ENCODE measurements at regions not wholly inside any gene's neighbourhood (a gene's known extent, or its start where the extent isn't known, plus 50 kb on each side); places are given as distances from the start of the nearest gene placed in this dataset.

GRCh38 chr2:146989741-146990140 is 855.1 kb upstream of the ACVR2A start:
- DNase-seq (ENCODE audit: low spot score), result no peak

More at GRCh38 chr2:146989741-146990140, 855.1 kb upstream of the ACVR2A start:
- H3F3A ChIP-seq (replicated peaks; ENCODE audit: low read depth), result no peaks in the 10 kb centered on the region
- H2AFZ ChIP-seq, result peak overlapping the region; percentile 43; the same call in 1 of the 2 replicates
- H3K9me2 ChIP-seq (ENCODE audit: insufficient read depth), result no peaks in the 10 kb centered on the region
- H3K27me3 ChIP-seq (ENCODE audit: insufficient read depth), result no peaks in the 10 kb centered on the region
- H3K4me3 ChIP-seq, result no peak overlapping the region
- H3K4me1 ChIP-seq (ENCODE audit: insufficient read depth), result peaks cover 17% of the 10 kb centered on the region
- ATAC-seq, result no peak
- TF ChIP-seq JUNB (IDR thresholded peaks at IDR 0.05; ENCODE audit: unreplicated experiment) (no peak), POLR2AphosphoS5 (IDR thresholded peaks at IDR 0.05; ENCODE audit: low read depth) (no peak), CTCF (conservative IDR thresholded peaks at IDR 0.05; ENCODE audit: low read depth in 2 of 2) (no peak), EZH2phosphoT487 (IDR thresholded peaks at IDR 0.05; ENCODE audit: unreplicated experiment) (no peak), CREB1 (CRISPR knock-in tag; IDR thresholded peaks at IDR 0.05; ENCODE audit: low read depth) (no peak), EZH2 (IDR thresholded peaks at IDR 0.05; ENCODE audit: low read depth, unreplicated experiment) (no peak), REST (IDR thresholded peaks at IDR 0.05; ENCODE audit: unreplicated experiment) (no peak), ZNF462 (CRISPR knock-in tag; IDR thresholded peaks at IDR 0.05) (no peak), ETS1 (IDR thresholded peaks at IDR 0.05) (no peak)
- H3K27ac ChIP-seq (ENCODE audit: low read depth), result no peak overlapping the region
- Mint-ChIP-seq H3K9me3 (no peaks in the 10 kb centered on the region), H3K27ac (no peak overlapping the region), H3K4me3 (no peak overlapping the region), H3K27me3 (ENCODE audit: insufficient read depth, low read depth, poor library complexity) (no peaks in the 10 kb centered on the region), H3K4me1 (peaks cover 18% of the 10 kb centered on the region; the same call in 2 of the 3 replicates), H3K36me3 (ENCODE audit: low read depth) (no peaks in the 10 kb centered on the region)
- H4K20me1 ChIP-seq (replicated peaks; ENCODE audit: insufficient read depth), result no peaks in the 10 kb centered on the region
- H3K79me2 ChIP-seq (replicated peaks; ENCODE audit: insufficient read depth), result no peaks in the 10 kb centered on the region
- no peaks in the 10 kb centered on the region for H3K36me3 ChIP-seq (ENCODE audit: insufficient read depth)
- H3K4me2 ChIP-seq, result no peak overlapping the region

Measured in GM23338 (cell line).